H1 (cell line): ENCODE measurements at regions not wholly inside any gene's neighbourhood (a gene's known extent, or its start where the extent isn't known, plus 50 kb on each side); places are given as distances from the start of the nearest gene placed in this dataset.

Experiments used
- CBX5 ChIP-seq: fragments of 300-800, 300-1000 bp; sonication (generic); IDR thresholded peaks from 2 replicates; pipeline ENCODE4 v1.7.1; 2016; ENCODE audit warnings: antibody characterized with exemption, low read length, low read depth
- CTBP2 ChIP-seq: IDR thresholded peaks from 2 replicates; pipeline ENCODE4 v1.7.0; 2011; ENCODE audit warnings: borderline replicate concordance, mild to moderate bottlenecking, moderate library complexity, mixed read lengths, low read length; ENCODE audit not compliant: insufficient read depth, insufficient read length
- FOSL1 ChIP-seq: IDR thresholded peaks from 2 replicates; pipeline ENCODE4 v1.6.1; 2011; ENCODE audit warnings: mild to moderate bottlenecking, low read depth, low read length, moderate library complexity; ENCODE audit not compliant: insufficient read depth
- HDAC6 ChIP-seq: IDR thresholded peaks from one replicate; pipeline ENCODE4 v1.7.1; 2012; ENCODE audit warnings: low read depth, mild to moderate bottlenecking, inconsistent platforms, low read length, moderate library complexity
- NANOG ChIP-seq: IDR thresholded peaks from 2 replicates; pipeline ENCODE4 v1.6.1; 2011; ENCODE audit warnings: low read length, low read depth, mild to moderate bottlenecking, inconsistent platforms; ENCODE audit not compliant: insufficient read depth, poor library complexity, severe bottlenecking
- RXRA ChIP-seq: IDR thresholded peaks from 2 replicates; pipeline ENCODE4 v1.6.1; 2011; ENCODE audit warnings: low read depth, mild to moderate bottlenecking, low read length, moderate library complexity; ENCODE audit not compliant: insufficient read depth

DNA sequence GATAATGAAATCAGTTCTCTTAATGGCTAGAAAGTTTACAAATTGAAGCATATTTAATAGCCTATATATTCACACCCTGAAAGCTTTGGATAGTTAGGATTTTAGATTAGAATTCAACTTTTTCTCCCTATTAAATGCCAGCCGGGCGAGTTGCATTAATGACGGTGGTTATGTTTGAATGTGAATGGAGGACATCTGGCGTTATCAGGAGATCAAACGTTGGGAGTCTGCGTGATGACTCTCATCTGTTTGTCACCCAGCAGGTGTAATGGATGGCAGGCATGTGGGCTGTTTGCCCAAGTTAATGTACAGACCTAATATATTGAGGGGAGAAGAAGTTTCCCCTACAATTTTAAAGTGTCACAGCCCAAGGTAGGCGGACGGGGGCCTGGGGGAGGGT, 1227.7 kb upstream of the WWC1 start (continued):
- TF ChIP-seq CTBP2: no peak
- no peak for TF ChIP-seq RXRA
- TF ChIP-seq CBX5: no peak
- TF ChIP-seq FOSL1: no peak
- no peak for TF ChIP-seq NANOG
- TF ChIP-seq HDAC6: no peak
